Raji (cell line): ENCODE measurements at regions not wholly inside any gene's neighbourhood (a gene's known extent, or its start where the extent isn't known, plus 50 kb on each side); places are given as distances from the start of the nearest gene placed in this dataset.

Experiments used
- POLR2A ChIP-seq: IDR thresholded peaks from 2 replicates; pipeline ENCODE4 v1.6.1; 2011; ENCODE audit warnings: low read depth, low read length, control low read depth; ENCODE audit not compliant: insufficient read depth

GRCh38 chr20:48324744-48325143, 503.1 kb downstream of the PREX1 start:
- no peak for TF ChIP-seq POLR2A

- TF ChIP-seq POLR2A, result no peak
Observed at GRCh38 chr20:48321271-48321670, 506.5 kb downstream of the PREX1 start.

GRCh38 chr20:48319943-48320584, 507.7 kb downstream of the PREX1 start:
- no peak for TF ChIP-seq POLR2A

GRCh38 chr20:48317578-48317977, 510.2 kb downstream of the PREX1 start:
- no peak for TF ChIP-seq POLR2A

- no peak for TF ChIP-seq POLR2A
Observed at GRCh38 chr20:48314925-48315592, 512.7 kb downstream of the PREX1 start.

- TF ChIP-seq POLR2A, result no peak
Observed at GRCh38 chr20:48313324-48313723, 514.5 kb downstream of the PREX1 start.

- TF ChIP-seq POLR2A, result no peak
Observed at GRCh38 chr20:48311956-48312355, 515.8 kb downstream of the PREX1 start.

GRCh38 chr20:48310305-48310704, 517.5 kb downstream of the PREX1 start:
- TF ChIP-seq POLR2A, result no peak

- no peak for TF ChIP-seq POLR2A
Observed at GRCh38 chr20:48309293-48309692, 518.5 kb downstream of the PREX1 start.

GRCh38 chr20:48308882-48309281, 518.9 kb downstream of the PREX1 start:
- no peak for TF ChIP-seq POLR2A

- no peak for TF ChIP-seq POLR2A
Observed at GRCh38 chr20:48308232-48308781, 519.5 kb downstream of the PREX1 start.

GRCh38 chr20:48307277-48307676, 520.5 kb downstream of the PREX1 start:
- no peak for TF ChIP-seq POLR2A

GRCh38 chr20:48302844-48303542, 517.7 kb upstream of the SULF2 start:
- TF ChIP-seq POLR2A, result no peak

- TF ChIP-seq POLR2A, result no peak
Observed at GRCh38 chr20:48302149-48302548, 516.9 kb upstream of the SULF2 start.

GRCh38 chr20:48301189-48301588, 515.9 kb upstream of the SULF2 start:
- no peak for TF ChIP-seq POLR2A

- TF ChIP-seq POLR2A, result no peak
Observed at GRCh38 chr20:48300529-48300928, 515.2 kb upstream of the SULF2 start.
